GM19099 (cell line): ENCODE measurements at regions not wholly inside any gene's neighbourhood (a gene's known extent, or its start where the extent isn't known, plus 50 kb on each side); places are given as distances from the start of the nearest gene placed in this dataset.

Experiments
- POLR2A ChIP-seq: IDR thresholded peaks from 3 replicates; pipeline ENCODE4 v1.6.1; 2011; ENCODE audit warnings: low read depth; ENCODE audit not compliant: insufficient read length; ENCODE audit errors: extremely low read depth

GRCh38 chr5:163381832-163382231 is 55.6 kb upstream of the CCNG1 start:
- no peak for TF ChIP-seq POLR2A

GRCh38 chr5:163383754-163384153 is 53.6 kb upstream of the CCNG1 start:
- TF ChIP-seq POLR2A, result no peak

- no peak for TF ChIP-seq POLR2A
Observed at GRCh38 chr5:163384669-163385068, 52.7 kb upstream of the CCNG1 start.

GRCh38 chr5:163385271-163385670 is 52.1 kb upstream of the CCNG1 start:
- TF ChIP-seq POLR2A, result no peak

- TF ChIP-seq POLR2A, result no peak
Observed at GRCh38 chr5:163385824-163386223, 51.6 kb upstream of the CCNG1 start.

- TF ChIP-seq POLR2A, result no peak
Observed at GRCh38 chr5:163386352-163386751, 51.0 kb upstream of the CCNG1 start.

GRCh38 chr5:163387589-163388343 is 49.6 kb upstream of the CCNG1 start:
- no peak for TF ChIP-seq POLR2A
